NCI-H446 (cell line): ENCODE measurements at regions not wholly inside any gene's neighbourhood (a gene's known extent, or its start where the extent isn't known, plus 50 kb on each side); places are given as distances from the start of the nearest gene placed in this dataset.

Experiments used
- DNase-seq, 2 experiments: peaks; one replicate each; lab custom pipeline; 2025; lab: John Stamatoyannopoulos, UW

DNA sequence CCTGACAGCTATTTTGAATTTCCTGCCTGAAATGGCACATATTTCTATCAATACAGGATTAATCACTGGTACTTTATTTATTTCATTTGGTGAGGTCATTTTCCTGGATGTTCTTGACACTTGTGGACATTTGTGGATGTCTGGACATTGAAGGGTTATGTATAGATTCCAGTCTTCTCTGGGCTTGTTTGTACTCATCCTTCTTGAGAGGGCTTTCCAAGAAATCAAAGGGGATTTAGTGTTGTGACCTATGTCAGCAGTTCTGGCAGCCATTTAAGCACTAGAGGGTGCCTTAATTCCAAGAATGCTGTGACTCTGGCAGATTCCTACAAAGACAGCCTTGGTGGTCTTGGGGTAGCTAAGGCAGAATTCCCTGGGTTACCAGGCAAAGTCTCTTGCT is 259.7 kb downstream of the CSNK1G3 start:
- no peak for DNase-seq

DNA sequence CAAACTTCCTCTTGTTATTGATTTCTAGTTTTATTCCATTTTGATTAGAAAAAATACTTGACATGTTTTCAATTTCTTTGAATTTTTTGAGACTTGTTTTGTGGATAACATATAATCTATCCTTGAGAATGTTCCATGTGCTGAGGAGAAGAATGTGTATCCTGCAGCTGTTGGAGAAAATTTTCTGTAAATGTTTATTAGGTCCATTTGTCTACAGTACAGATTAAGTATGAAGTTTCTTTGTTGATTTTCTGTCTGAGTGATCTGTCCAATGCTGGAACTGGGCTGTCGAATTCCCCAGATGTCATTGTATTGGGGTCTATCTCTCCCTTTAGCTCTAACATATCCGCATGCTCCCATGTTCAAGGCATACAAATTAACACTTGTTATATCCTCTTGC is 251.2 kb downstream of the CSNK1G3 start:
- no peak for DNase-seq

DNA sequence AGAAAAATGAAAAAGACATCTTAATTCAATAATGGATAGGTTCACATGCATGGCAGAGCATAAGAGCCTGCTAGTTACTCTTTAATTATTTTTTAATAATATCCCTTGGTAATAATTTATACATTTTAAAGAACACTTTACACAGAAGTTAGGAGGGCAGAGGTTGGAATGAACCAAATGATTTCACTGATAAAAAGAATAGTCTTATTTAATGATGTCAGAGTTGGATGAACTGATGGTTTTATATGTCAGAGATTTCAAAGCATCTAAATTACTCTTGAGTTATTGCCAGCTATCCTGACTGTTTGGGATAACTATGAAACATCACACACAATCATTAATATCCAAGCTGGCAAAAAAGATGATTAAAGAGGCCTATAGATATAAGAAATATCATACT is 244.8 kb downstream of the CSNK1G3 start:
- peak in 1 of 2 experiments; percentile 11 for DNase-seq

DNA sequence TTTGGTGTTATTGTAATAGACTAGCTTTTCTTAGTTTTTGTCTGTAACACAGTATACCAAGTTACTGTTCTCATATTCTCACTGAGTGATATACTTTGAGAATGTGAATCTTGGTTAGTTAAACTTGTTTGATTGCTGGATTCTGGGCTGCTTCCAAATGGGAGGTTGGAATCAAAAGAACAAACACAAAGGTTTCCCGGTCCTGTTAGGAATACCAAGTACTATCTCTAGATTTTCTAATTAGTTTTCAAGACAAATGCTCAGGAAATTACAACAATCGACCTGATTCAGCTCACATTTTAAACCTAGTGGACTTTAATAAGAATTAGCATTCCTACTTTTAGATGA is 244.3 kb downstream of the CSNK1G3 start:
- DNase-seq = peak in 1 of 2 experiments; percentile 35

DNA sequence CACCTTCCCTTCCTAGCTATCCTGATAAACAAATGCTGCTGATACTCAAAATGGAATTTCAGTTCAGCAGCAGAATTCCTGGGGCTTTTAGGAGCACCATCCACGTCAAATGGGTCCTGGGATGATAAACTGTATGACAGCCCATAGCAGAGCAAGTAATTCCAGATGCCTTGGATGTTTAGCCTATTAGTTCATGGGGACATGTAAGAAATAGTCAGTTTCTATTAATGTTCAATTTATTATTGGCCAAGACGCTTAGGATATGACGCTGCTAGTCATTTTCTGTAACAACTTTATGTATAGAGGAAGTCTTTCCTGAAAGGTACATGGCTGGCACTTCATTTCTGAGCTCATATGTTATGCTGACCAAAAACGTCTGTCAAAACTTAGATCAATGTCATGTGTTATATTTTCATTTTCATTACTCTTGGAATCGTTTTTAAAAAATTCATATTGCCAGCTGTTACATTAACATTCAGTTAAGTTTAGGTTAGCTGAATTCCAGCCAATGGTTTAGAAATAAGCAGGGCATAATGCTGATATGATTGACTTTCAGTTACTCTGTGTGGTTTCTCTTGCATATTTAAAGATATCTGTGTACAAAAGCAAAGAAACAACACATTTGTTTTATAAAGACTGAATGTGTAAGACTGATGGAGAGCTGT is 243.8 kb downstream of the CSNK1G3 start:
- DNase-seq = peak in 1 of 2 experiments; percentile 17

DNA sequence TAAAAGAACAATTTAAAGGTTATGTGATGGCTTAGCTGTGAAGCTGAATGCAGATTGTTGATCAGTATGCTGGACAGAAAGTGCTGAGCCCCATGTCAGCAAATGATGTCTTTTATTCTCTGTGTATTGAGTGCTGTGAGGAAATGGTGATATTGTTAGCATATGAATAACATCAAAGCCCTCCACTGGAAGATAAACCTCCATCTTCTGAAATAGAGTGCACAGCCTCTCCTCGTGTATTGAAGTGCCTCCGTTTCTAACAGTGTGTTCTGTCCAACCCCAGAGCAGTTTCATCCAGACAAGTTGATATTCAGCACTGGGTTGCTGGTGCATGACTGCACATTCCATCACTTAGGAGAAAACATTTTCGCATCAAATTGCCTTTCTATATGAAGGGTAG is 242.9 kb downstream of the CSNK1G3 start:
- no peak for DNase-seq

DNA sequence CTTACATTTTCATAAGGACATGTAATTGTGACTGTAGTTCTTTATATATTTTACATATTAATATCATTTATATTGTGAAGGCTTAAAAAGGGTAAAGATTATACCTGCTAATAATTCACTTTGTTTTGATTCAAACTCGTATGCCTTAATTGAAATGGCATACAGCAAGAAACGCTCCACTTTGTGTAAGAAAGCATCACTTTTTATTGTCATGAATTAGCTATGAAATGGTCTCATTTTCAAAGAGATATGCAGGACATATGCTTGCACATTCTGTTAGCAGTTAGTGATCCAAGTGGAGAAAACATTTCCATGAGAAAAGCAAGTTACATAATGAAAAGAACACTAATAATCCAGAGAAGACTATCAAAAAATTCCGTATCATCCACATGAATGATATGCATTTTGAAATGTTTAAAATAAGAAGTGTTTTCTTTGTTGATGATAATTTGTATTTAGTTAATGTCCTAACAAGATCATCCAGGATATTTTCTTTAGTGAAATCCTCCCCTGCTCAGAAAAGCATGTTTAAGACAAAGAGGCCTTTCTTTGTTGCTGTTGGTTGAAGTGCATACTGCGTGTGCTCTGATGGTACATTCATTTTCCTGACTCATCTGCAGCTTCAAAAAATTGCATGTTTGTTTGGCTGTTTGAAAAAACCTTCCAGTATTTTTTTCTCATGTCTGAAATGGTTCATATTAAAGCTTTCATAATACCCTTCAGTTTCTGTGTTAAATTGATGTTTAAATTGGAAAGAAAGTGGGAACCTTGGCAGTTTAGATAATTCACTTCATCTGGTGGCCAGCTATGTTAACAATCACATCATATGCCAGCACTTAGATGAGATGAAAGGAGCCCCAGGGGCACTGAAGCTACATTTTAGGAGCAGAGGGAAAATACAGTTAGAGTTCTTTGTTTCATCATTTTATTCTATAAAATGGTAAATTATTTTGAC is 242.2 kb downstream of the CSNK1G3 start:
- DNase-seq = peak in 1 of 2 experiments; percentile 70

DNA sequence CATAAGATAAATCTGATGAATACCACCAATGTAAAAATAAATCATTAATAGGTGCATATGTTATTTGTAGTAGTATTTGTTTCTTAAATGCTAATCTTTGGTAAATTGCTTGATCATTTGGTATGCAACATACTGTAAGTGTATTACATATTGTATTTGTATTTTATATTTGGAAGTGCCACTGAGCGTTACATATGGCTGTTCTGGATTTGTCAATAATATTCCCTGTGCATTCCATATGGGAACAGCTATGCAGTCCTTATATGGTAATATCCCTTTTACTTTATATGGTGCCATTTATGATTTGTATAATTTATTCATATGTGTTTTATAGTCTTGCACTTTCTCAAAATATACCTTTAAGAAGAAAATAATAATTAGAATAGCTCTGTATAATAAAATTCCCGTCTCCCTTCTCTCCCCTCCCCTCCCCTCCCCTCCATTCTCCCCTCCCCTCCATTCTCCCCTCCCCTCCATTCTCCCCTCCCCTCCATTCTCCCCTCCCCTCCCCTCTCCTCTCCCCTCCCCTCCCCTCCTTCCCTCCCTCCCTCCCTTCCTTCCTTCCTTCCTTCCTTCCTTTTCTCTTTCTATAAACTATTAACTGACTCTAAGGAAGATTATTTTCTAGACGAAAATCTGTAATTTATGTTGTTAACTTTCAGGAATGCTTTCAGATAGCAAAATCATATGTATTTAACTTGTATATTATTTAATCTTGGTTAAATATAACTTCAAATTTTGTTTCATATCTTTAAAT is 241.4 kb downstream of the CSNK1G3 start:
- no peak for DNase-seq

DNA sequence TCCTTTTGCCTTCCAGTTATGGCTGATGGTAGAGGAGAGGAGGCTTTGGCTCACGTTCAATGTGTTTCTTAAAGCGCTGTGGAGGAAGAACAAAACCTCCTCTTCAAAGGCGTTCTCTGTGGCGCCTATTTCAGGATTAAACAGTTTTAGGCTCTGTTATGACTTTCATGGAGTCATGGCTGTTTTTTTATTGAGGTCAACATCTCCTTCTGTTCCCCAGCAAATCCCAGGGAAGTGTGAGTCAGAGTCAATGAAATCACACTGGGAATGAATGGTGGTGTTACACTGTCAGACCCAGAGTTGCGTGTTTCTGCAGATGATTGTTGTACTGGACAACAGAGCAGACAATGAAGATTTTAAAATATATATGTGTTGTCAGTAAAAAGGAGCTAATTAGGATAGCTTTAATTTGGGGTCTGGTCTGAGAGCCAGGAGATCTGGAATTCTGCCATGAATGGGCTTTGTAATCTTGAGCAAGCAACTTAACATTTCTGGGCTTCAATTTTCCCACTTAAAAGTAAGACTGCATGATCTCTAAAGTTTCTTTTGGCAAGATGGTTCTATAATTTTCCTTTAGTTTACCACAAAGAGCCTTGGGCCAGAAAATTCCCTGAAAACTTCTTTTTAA is 240.7 kb downstream of the CSNK1G3 start:
- DNase-seq = peak; percentile 61 to 64

DNA sequence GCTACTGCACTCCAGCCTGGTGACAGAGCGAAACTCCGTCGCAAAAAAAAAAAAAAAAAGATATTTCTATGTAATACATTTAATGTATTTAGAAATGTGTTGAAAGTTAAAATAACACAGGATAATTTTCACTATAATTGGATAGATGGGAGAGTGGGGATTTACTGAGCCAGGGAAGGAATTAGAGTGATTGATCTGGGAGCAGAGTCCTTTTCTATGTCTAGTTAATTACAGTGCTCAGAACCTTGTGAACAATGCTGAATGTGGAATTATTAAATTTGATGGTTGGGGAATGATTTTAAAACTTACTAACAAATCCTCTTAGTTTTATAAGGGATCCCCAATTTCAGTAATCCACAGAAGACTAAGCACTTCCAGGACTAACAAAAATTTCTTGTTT is 239.7 kb downstream of the CSNK1G3 start:
- DNase-seq = no peak

DNA sequence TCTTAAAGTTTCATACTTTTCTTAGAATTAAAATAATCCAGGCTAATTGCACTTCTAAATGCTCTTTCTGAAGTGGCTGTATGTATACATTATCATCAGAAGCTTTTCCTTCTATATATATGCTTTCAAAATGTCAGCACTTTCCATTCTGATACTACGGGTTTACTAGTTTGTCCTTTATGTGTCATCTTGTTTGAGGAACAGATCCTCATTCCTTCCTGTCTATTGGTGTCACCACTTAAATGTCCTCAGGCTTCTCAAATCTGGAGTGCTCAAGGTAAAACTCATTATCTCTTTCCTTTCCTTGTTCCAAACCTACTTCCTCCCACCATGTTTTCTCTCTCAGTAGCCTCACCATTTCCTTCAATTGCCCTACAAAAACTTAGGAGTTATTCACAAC is 236.3 kb downstream of the CSNK1G3 start:
- DNase-seq = no peak

DNA sequence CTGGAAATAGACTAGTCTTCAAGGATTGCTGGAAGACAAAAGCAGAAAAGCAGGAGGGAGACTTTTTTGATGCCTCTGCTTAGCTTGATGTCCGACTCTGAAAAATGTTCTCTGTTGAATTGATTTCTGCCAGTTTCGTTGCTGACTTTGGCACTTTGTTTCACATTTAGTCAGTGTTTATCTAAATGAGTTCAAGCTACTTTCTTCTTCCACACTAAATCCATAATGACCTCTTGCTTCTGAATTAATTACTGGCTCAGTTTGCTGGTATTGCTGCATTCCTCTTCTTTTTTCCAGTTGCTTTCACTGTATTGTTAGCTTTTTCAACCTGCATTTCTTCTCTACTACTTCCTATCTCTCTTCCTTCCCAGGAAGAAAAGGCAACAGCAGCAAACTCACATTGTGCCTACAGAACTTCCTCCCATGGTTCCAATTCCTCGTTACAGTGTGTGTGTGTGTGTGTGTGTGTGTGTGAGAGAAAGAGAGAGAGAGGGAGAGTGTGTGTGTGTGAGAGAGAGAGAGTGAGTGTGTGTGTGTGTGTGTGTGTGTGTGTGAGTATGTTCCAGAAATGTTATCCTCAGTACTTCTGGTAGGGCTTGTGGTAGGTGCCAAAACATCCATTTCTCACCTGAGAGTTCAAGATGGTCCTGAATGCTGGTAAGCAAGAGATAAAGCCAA is 234.8 kb downstream of the CSNK1G3 start:
- no peak for DNase-seq

DNA sequence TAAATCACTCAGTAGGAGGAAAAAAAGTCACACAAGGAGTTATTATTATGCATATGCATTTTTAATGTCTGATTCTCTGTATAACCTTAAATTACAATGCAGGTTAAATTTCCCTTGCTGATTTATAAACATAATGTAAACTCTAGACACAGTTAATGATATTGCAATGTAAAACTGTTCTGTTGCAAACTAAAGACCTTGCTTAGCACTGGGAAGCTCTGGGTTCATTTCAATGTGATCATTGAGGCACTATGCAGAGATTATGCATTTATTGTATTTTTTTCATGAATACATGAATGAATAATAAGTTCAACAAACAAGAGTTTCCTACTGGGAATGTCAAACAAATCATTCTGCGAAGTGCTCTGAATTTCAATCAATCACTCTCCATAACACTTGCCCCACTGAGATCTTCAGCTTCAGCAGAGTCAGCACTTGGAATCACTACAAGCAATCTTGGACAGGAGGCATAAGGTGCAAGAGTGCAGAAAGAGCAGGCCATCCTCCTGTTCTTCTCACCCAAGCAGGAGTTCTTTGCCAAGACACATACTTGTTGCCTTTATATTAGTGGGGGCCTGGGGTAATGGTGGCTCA is 232.1 kb downstream of the CSNK1G3 start:
- no peak for DNase-seq

DNA sequence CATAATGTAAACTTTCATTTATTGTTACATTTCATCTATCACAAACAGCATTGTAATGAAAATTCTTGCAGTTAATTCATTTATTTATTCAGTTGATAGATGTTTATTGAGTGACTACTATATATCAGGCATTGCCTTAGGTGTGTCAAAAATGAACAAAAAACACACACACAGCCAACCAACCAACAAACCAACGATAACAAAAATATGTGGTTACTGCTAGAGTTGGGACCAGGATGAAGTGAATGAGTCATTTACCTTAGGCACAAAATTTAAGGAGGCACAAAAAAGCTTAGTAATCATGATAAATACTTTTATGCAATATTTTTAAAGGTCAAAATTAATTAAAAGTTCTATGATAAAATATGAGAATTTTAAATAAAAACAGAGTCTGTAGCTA is 223.4 kb downstream of the CSNK1G3 start:
- no peak for DNase-seq

DNA sequence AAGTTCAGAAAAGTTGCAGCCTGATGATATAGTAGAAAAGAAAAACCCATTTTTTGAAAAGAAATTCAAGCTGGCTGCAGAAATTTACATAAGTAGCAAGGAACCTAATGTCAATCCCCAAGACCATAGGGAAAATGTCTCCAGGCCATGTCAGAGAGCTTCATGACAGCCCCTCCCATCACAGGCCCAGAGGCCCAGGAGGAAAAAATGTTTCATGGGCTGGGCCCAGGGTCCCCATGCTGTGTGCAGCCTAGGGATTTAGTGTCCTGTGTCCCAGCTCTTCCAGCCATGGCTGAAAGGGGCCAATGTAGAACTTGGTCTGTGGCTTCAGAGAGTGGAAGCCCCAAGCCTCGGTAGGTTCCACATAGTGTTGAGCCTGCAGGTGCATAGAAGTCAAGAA is 220.3 kb downstream of the CSNK1G3 start:
- DNase-seq = no peak

DNA sequence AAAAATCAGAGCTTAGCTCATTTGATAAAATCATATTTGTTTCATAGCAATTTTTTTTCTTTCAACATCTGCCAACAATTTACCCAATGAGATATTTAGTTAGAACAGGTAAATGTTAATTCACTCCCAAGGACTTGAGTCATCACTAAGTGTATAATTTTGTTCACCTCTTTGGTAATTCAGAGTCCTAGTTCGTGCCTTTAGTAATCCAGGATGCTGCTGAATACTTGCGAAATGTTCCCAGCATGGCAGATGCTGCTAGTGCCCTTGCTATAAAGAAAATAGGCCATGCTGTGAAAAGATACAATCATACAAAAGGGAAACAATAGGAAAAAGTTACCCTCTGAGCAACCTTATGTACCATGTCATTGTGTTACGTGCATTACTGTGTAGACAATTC is 210.5 kb downstream of the CSNK1G3 start:
- no peak for DNase-seq

DNA sequence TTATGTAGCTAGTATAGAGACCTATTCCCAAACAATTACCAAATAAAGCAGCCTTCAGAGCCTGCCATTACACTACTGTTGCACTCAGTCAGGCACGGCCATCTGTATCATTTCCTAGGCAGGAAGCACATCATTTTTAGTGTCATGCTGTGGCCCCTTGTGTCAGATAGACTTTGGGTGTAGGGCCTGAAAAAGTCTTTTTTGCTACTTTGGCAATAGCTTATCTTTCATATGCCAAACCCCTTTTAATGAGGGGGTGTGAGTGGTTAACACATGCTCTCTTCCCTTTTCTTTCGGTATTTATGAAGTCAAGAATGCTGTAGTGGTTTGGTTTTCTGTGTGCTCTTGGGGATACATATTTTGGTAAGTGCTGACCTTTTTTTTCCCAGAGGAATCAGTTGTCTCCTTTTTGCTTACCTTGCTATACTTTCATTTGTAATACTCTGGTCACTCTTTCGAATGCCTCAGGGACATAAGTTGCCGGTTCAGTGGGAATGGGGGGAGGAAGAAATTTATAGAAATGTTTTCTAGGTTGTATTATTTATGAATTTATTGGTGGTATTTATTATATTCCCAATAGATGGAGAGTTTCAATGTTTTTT is 209.8 kb downstream of the CSNK1G3 start:
- DNase-seq = peak in 1 of 2 experiments; percentile 42

DNA sequence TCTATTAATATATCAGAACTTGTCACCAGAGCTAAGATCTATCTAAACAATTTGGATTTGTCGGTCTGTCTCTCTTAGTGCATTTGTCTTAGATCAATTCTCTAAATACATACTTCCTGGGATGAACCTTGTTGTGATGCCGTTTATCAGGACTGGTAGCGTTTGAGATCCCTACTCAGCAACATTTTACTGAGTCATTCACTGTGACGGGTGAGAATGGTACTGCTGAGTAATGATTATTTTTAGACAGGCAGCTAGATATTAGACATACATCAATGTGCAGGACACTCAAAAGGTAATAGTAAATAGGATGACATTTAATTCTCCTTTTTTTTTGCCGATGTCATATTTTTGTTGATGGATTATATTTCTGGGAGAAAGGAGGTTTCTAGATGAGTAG is 209.0 kb downstream of the CSNK1G3 start:
- no peak for DNase-seq

DNA sequence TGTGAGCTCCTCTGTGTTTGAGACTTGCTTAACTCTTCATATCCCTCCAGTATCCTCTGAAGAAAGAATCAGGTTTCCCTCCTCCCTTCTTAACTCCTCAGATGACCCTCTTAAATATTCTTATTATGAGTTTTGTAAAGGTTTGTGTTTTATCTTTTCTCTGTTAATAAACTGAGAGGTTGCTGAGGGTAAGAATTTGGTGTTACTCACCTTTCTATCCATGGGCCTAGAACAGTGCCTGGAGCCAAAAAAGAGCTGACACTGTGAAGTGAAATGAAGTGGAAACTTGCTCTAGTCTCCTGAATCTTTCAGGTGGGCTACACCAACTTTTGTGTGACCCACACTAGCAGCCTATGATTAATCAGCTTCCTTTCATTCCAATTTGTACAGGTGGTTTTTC is 208.4 kb downstream of the CSNK1G3 start:
- DNase-seq = no peak

DNA sequence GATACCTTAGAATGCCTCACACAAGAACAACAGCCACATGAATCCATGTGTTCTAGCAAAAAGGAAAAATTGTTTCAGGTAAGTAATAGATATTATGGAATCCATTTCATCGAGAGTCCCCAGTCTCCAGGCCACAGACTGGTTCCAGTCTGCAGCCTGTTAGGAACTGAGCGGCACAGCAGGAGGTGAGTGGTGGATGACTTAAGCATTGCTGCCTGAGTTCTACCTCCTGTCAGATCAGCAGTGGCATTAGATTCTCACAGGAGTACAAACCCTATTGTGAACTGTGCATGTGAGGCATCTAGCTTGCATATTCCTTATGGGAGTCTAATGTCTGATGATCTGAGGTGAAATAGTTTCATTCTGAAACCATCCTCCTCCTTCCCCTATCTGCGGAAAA is 207.0 kb downstream of the CSNK1G3 start:
- DNase-seq = no peak

DNA sequence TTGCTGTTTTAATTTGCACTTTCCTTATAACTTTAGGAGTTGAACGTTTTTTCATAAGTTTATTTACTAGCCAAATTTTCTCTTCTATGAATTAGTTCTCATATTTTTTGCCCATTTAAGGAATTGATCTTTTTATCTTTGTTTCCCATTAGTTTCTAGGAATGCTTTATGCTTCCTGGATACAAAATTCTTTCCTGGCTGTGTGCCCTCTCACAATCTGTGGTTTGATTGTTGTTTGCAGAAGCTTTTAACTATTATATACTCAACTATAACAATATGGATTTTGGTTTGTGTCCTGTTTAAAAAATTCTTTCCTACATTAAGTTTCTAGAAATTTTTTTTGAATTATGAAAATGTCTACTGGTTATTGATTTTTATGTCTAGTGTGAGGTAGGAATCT is 206.3 kb downstream of the CSNK1G3 start:
- no peak for DNase-seq
